CD1c-positive myeloid dendritic cell (primary cell): ENCODE measurements at regions not wholly inside any gene's neighbourhood (a gene's known extent, or its start where the extent isn't known, plus 50 kb on each side); places are given as distances from the start of the nearest gene placed in this dataset.
A peak's percentile ranks its signal among the peaks of the same experiment; 100 is the strongest.
"Not testable (repeated sequence)": the region's sequence is repeated elsewhere in the genome, so short reads cannot be mapped to it uniquely, and the experiment has no call there.

Experiments used
- DNase-seq: peaks from one replicate; pipeline ENCODE4 v3.0.0-alpha.2; 2016; ENCODE audit errors: extremely low spot score

GRCh38 chr13:91017031-91017668, 330.3 kb upstream of the MIR17HG start:
- peak; percentile 38 for DNase-seq

- no peak for DNase-seq
Observed at GRCh38 chr13:91017669-91018053, 329.8 kb upstream of the MIR17HG start.

GRCh38 chr13:91020461-91021034, 326.9 kb upstream of the MIR17HG start:
- DNase-seq, result no peak

GRCh38 chr13:91024157-91024792, 323.2 kb upstream of the MIR17HG start:
- DNase-seq, result no peak

- no peak for DNase-seq
Observed at GRCh38 chr13:91025442-91025841, 322.0 kb upstream of the MIR17HG start.

GRCh38 chr13:91031508-91031907, 316.0 kb upstream of the MIR17HG start:
- DNase-seq, result no peak

- DNase-seq, result no peak
Observed at GRCh38 chr13:91032104-91032503, 315.4 kb upstream of the MIR17HG start.

GRCh38 chr13:91036886-91037285, 310.6 kb upstream of the MIR17HG start:
- no peak for DNase-seq

GRCh38 chr13:91042870-91043269, 304.6 kb upstream of the MIR17HG start:
- no peak for DNase-seq

- DNase-seq, result no peak
Observed at GRCh38 chr13:91045351-91046034, 302.0 kb upstream of the MIR17HG start.

- no peak for DNase-seq
Observed at GRCh38 chr13:91046715-91047327, 300.7 kb upstream of the MIR17HG start.

GRCh38 chr13:91050970-91051369, 296.5 kb upstream of the MIR17HG start:
- no peak for DNase-seq

GRCh38 chr13:91052876-91053275, 294.6 kb upstream of the MIR17HG start:
- no peak for DNase-seq

GRCh38 chr13:91053318-91054065, 294.0 kb upstream of the MIR17HG start:
- no peak for DNase-seq

GRCh38 chr13:91054902-91055301, 292.6 kb upstream of the MIR17HG start:
- no peak for DNase-seq

GRCh38 chr13:91056746-91057145, 290.7 kb upstream of the MIR17HG start:
- DNase-seq, result no peak

- DNase-seq, result not testable (repeated sequence)
Observed at GRCh38 chr13:91057507-91057906, 290.0 kb upstream of the MIR17HG start.

GRCh38 chr13:91058066-91058465, 289.4 kb upstream of the MIR17HG start:
- DNase-seq, result no peak

- DNase-seq, result no peak
Observed at GRCh38 chr13:91058919-91059318, 288.6 kb upstream of the MIR17HG start.

- DNase-seq, result no peak
Observed at GRCh38 chr13:91066745-91067144, 280.7 kb upstream of the MIR17HG start.

- no peak for DNase-seq
Observed at GRCh38 chr13:91072486-91072885, 275.0 kb upstream of the MIR17HG start.

- DNase-seq, result no peak
Observed at GRCh38 chr13:91074091-91074490, 273.4 kb upstream of the MIR17HG start.
